ENCODE measurements at regions not wholly inside any gene's neighbourhood (a gene's known extent, or its start where the extent isn't known, plus 50 kb on each side); places are given as distances from the start of the nearest gene placed in this dataset.

DNA sequence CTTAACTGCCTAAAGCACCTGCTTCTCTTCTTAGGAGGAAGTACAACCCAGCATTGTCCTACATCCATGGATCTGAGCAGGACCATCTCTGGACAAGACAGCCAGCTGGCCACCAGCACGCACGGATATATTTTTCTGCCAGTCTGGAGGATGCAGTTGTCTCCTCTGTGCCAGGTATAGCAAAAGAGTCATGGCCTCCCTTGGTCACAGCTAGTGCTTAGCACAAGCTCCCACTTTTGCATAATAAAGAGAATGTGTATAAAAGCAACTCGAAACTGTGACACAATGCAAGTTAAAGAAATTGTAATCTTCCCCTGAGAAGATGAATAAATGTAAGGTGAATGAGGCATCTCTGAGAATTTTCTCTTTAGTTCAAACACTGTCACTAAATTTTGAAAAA is 267.8 kb upstream of the MANEA start:
- H3K79me2 ChIP-seq (ENCODE audit: control insufficient read depth, insufficient read depth, low read length), result no peaks in the 10 kb centered on the region
- H4K20me1 ChIP-seq (ENCODE audit: control insufficient read depth, extremely low read depth, insufficient read depth, low read length), result no peaks in the 10 kb centered on the region
- no peak for TF ChIP-seq EZH2 (IDR thresholded peaks at IDR 0.05; ENCODE audit: low read length, missing control alignments)
- TF ChIP-seq, protein P1, sequence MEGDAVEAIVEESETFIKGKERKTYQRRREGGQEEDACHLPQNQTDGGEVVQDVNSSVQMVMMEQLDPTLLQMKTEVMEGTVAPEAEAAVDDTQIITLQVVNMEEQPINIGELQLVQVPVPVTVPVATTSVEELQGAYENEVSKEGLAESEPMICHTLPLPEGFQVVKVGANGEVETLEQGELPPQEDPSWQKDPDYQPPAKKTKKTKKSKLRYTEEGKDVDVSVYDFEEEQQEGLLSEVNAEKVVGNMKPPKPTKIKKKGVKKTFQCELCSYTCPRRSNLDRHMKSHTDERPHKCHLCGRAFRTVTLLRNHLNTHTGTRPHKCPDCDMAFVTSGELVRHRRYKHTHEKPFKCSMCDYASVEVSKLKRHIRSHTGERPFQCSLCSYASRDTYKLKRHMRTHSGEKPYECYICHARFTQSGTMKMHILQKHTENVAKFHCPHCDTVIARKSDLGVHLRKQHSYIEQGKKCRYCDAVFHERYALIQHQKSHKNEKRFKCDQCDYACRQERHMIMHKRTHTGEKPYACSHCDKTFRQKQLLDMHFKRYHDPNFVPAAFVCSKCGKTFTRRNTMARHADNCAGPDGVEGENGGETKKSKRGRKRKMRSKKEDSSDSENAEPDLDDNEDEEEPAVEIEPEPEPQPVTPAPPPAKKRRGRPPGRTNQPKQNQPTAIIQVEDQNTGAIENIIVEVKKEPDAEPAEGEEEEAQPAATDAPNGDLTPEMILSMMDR (conservative IDR thresholded peaks at IDR 0.05 in 1 of 2, IDR thresholded peaks at IDR 0.05 in 1 of 2; ENCODE audit: low read depth in 1 of 2, low read length in 2 of 2), result no peak
- H3K36me3 ChIP-seq (ENCODE audit: control insufficient read depth, insufficient read depth, low read length), result no peaks in the 10 kb centered on the region
- no peaks in the 10 kb centered on the region for H3K27me3 ChIP-seq (ENCODE audit: control insufficient read depth, insufficient read depth, low read length)
- H3K9ac ChIP-seq (ENCODE audit: insufficient read depth, low read length), result no peak overlapping the region
- no peak overlapping the region for H3K4me2 ChIP-seq (ENCODE audit: extremely low read depth, insufficient read depth, low read length)
- no peak for DNase-seq (ENCODE audit: low read depth in 2 of 2)
- H3K27ac ChIP-seq (ENCODE audit: insufficient read depth, low read length), result no peak overlapping the region
- H3K4me3 ChIP-seq (replicated peaks in 1 of 4; ENCODE audit: control extremely low read depth in 1 of 4, insufficient read depth in 1 of 4, low read depth in 3 of 4, low read length in 4 of 4), result no peak overlapping the region
- H3K4me1 ChIP-seq (ENCODE audit: control insufficient read depth, extremely low read depth, insufficient read depth, low read length), result no peaks in the 10 kb centered on the region
- H2AFZ ChIP-seq (ENCODE audit: low read length), result no peak overlapping the region
- H3K9me3 ChIP-seq (ENCODE audit: control insufficient read depth, insufficient read depth, low read depth, low read length), result no peaks in the 10 kb centered on the region

DNA sequence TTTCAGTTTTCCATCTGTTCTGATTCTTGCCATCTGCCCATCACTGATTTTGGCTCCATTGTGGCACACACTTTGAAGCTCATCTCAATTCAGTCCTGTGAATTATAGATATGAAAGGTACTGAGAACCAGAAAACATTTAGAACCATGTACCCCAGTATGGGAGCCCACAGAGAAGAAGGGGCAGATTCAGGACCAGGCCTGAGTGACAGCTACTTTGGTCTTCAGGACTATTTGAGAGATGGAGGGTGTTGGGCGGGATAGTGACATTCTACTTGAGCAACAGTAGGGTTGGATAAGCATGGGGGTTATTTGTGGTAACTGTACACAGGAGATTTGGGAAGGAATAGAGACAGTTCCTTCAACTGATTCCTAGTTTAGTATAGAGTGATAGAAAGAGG is 259.2 kb upstream of the MANEA start:
- Histone ChIP-seq H3K4me2 (ENCODE audit: extremely low read depth, insufficient read depth, low read length) (no peak overlapping the region), H2AFZ (ENCODE audit: low read length) (no peak overlapping the region), H3K79me2 (ENCODE audit: control insufficient read depth, insufficient read depth, low read length) (no peaks in the 10 kb centered on the region), H3K27ac (ENCODE audit: insufficient read depth, low read length) (no peak overlapping the region), H3K4me1 (ENCODE audit: control insufficient read depth, extremely low read depth, insufficient read depth, low read length) (no peaks in the 10 kb centered on the region), H3K9me3 (ENCODE audit: control insufficient read depth, insufficient read depth, low read depth, low read length) (no peaks in the 10 kb centered on the region), H3K27me3 (ENCODE audit: control insufficient read depth, insufficient read depth, low read length) (no peaks in the 10 kb centered on the region), H4K20me1 (ENCODE audit: control insufficient read depth, extremely low read depth, insufficient read depth, low read length) (no peaks in the 10 kb centered on the region), H3K9ac (ENCODE audit: insufficient read depth, low read length) (no peak overlapping the region), H3K36me3 (ENCODE audit: control insufficient read depth, insufficient read depth, low read length) (no peaks in the 10 kb centered on the region), H3K4me3 (replicated peaks in 1 of 4; ENCODE audit: control extremely low read depth in 1 of 4, insufficient read depth in 1 of 4, low read depth in 3 of 4, low read length in 4 of 4) (no peak overlapping the region)
- no peak for TF ChIP-seq EZH2 (IDR thresholded peaks at IDR 0.05; ENCODE audit: low read length, missing control alignments)
- no peak for DNase-seq (ENCODE audit: low read depth in 2 of 2)

DNA sequence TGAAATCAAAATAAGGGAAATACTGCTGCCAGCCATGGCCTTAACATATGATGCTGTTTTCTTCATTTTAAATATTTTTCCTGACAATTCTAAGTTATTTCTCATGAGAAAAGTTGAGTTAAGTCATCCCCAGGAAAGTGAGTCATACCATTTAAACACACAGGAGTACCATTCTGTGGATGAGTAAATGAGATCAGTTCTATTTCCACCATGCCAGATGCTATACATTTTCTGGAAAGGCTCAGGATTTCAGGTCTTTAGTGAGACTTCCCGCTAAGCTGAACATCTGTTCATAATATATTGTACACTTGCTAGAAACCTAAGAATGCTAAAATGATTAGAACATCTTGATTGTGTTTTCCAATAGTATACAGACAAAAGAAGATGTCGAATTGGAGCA is 256.2 kb upstream of the MANEA start:
- H3K36me3 ChIP-seq (ENCODE audit: control insufficient read depth, insufficient read depth, low read length), result no peaks in the 10 kb centered on the region
- no peaks in the 10 kb centered on the region for H4K20me1 ChIP-seq (ENCODE audit: control insufficient read depth, extremely low read depth, insufficient read depth, low read length)
- no peak overlapping the region for H3K9ac ChIP-seq (ENCODE audit: insufficient read depth, low read length)
- no peaks in the 10 kb centered on the region for H3K9me3 ChIP-seq (ENCODE audit: control insufficient read depth, insufficient read depth, low read depth, low read length)
- no peak overlapping the region for H3K4me2 ChIP-seq (ENCODE audit: extremely low read depth, insufficient read depth, low read length)
- TF ChIP-seq EZH2 (IDR thresholded peaks at IDR 0.05; ENCODE audit: low read length, missing control alignments), result no peak
- TF ChIP-seq, protein P1 (conservative IDR thresholded peaks at IDR 0.05 in 1 of 2, IDR thresholded peaks at IDR 0.05 in 1 of 2; ENCODE audit: low read depth in 1 of 2, low read length in 2 of 2), result no peak
- H3K4me3 ChIP-seq (replicated peaks in 1 of 4; ENCODE audit: control extremely low read depth in 1 of 4, insufficient read depth in 1 of 4, low read depth in 3 of 4, low read length in 4 of 4), result no peak overlapping the region
- DNase-seq (ENCODE audit: low read depth in 2 of 2), result peak; percentile 0 to 59
- no peaks in the 10 kb centered on the region for H3K27me3 ChIP-seq (ENCODE audit: control insufficient read depth, insufficient read depth, low read length)
- H3K27ac ChIP-seq (ENCODE audit: insufficient read depth, low read length), result no peak overlapping the region
- no peaks in the 10 kb centered on the region for H3K4me1 ChIP-seq (ENCODE audit: control insufficient read depth, extremely low read depth, insufficient read depth, low read length)
- H2AFZ ChIP-seq (ENCODE audit: low read length), result no peak overlapping the region
- no peaks in the 10 kb centered on the region for H3K79me2 ChIP-seq (ENCODE audit: control insufficient read depth, insufficient read depth, low read length)
